K562 (cell line): ENCODE measurements at regions not wholly inside any gene's neighbourhood (a gene's known extent, or its start where the extent isn't known, plus 50 kb on each side); places are given as distances from the start of the nearest gene placed in this dataset.

Source experiments
- ATF4 ChIP-seq: fragments of 450-650 bp; formaldehyde crosslinking; IDR thresholded peaks from 2 replicates; pipeline ENCODE4 v1.4.0; 2022; ENCODE audit warnings: mild to moderate bottlenecking, moderate library complexity
- CTBP1 ChIP-seq: fragments of 450-650 bp; IDR thresholded peaks from 2 replicates; pipeline ENCODE4 v1.6.1; 2016; ENCODE audit warnings: borderline replicate concordance
- E2F6 ChIP-seq, 2 experiments: IDR thresholded peaks; 2 replicates each; pipeline ENCODE4 v1.6.1; 2011; ENCODE audit warnings: borderline replicate concordance in 1 of 2, control low read depth in 1 of 2, low read depth in 1 of 2, low read length in 1 of 2, mild to moderate bottlenecking in 1 of 2, mixed read lengths in 1 of 2, moderate library complexity in 1 of 2; ENCODE audit not compliant: insufficient read depth in 1 of 2, insufficient read length in 1 of 2, poor library complexity in 1 of 2, severe bottlenecking in 1 of 2; ENCODE audit errors: extremely low read depth in 1 of 2
- ELF4 ChIP-seq: fragments of 450-650 bp; formaldehyde crosslinking; IDR thresholded peaks from 2 replicates; pipeline ENCODE4 v1.4.0; 2022; ENCODE audit warnings: missing genetic modification characterization
- ESRRA ChIP-seq: fragments of 450-650 bp; IDR thresholded peaks from 2 replicates; pipeline ENCODE4 v1.6.1; 2014; ENCODE audit warnings: low read depth, mild to moderate bottlenecking, moderate library complexity, borderline replicate concordance
- KDM1A ChIP-seq, 2 experiments: fragments of 450-650 bp; IDR thresholded peaks; 2 replicates each; pipeline ENCODE4 v1.6.1; 2016; ENCODE audit warnings: mild to moderate bottlenecking in 2 of 2
- MYBL2 ChIP-seq, 2 experiments: fragments of 450-650 bp in 1 of 2; sonication (generic) in 1 of 2; formaldehyde crosslinking in 1 of 2; IDR thresholded peaks; 2 replicates each; pipeline versions ENCODE4 v1.6.1 to v1.8.1; 2017 to 2022; ENCODE audit warnings: borderline replicate concordance in 1 of 2, inconsistent platforms in 1 of 2, low read depth in 1 of 2, mild to moderate bottlenecking in 1 of 2, missing genetic modification reagents in 1 of 2, moderate library complexity in 1 of 2
- RCOR1 ChIP-seq, 2 experiments: IDR thresholded peaks; 2 replicates each; pipeline ENCODE4 v1.6.1; 2012; ENCODE audit warnings: low read depth in 2 of 2, low read length in 2 of 2, borderline replicate concordance in 1 of 2, improper control_type of control experiment in 1 of 2
- TAF1 ChIP-seq: IDR thresholded peaks from 2 replicates; pipeline ENCODE4 v1.6.1; 2011; ENCODE audit warnings: mild to moderate bottlenecking, low read length, moderate library complexity; ENCODE audit not compliant: insufficient read depth, control insufficient read depth, severe bottlenecking; ENCODE audit errors: extremely low read depth
- ZFP36 ChIP-seq: fragments of 150-350 bp; IDR thresholded peaks from 2 replicates; pipeline ENCODE4 v1.6.1; 2018; ENCODE audit warnings: low read length, low read depth; ENCODE audit not compliant: partially characterized antibody
- ZNF263 ChIP-seq: sonication (generic); formaldehyde crosslinking; IDR thresholded peaks from 2 replicates; pipeline ENCODE4 v1.8.0; 2022; ENCODE audit warnings: mild to moderate bottlenecking, missing genetic modification reagents, borderline replicate concordance
- ZNF398 ChIP-seq: fragments of 250-450 bp; sonication (Bioruptor Pico); IDR thresholded peaks from 2 replicates; pipeline ENCODE4 v1.8.0; 2021; ENCODE audit warnings: moderate library complexity, mild to moderate bottlenecking, inconsistent platforms
- ZNF764 ChIP-seq: fragments of 250-450 bp; sonication (Bioruptor Pico); IDR thresholded peaks from 2 replicates; pipeline ENCODE4 v1.4.0; 2020; ENCODE audit warnings: low read depth, mild to moderate bottlenecking, moderate library complexity
- ZNF79 ChIP-seq: fragments of 250-450 bp; sonication (Bioruptor Pico); IDR thresholded peaks from 2 replicates; pipeline ENCODE4 v1.4.0; 2020; ENCODE audit warnings: low read depth, mild to moderate bottlenecking, moderate library complexity
- TF ChIP-seq, protein P1 (sequence below), 2 experiments: fragments of 450-650 bp; conservative IDR thresholded peaks; 2 replicates each; pipeline ENCODE4 v1.6.1; 2017; ENCODE audit warnings: mild to moderate bottlenecking in 2 of 2, moderate library complexity in 2 of 2
- TF ChIP-seq, protein P2 (sequence below): fragments of 200-800 bp; sonication (Bioruptor generic); IDR thresholded peaks from 2 replicates; pipeline ENCODE4 v1.6.1; 2017; ENCODE audit warnings: missing genetic modification characterization, missing compliant biosample characterization

GRCh38 chr3:72017935-72018334 is 233.0 kb upstream of the PROK2 start (continued):
- no peak for TF ChIP-seq E2F6 (IDR thresholded peaks at IDR 0.05; ENCODE audit: borderline replicate concordance in 1 of 2, extremely low read depth in 1 of 2, insufficient read depth in 1 of 2, insufficient read length in 1 of 2, low read depth in 1 of 2, low read length in 1 of 2, poor library complexity in 1 of 2, severe bottlenecking in 1 of 2)
- no peak for TF ChIP-seq CTBP1
- no peak for TF ChIP-seq ZNF398 (CRISPR knock-in tag)
- TF ChIP-seq ESRRA: no peak
- no peak for TF ChIP-seq ELF4 (CRISPR knock-in tag)
- TF ChIP-seq, protein P1, sequence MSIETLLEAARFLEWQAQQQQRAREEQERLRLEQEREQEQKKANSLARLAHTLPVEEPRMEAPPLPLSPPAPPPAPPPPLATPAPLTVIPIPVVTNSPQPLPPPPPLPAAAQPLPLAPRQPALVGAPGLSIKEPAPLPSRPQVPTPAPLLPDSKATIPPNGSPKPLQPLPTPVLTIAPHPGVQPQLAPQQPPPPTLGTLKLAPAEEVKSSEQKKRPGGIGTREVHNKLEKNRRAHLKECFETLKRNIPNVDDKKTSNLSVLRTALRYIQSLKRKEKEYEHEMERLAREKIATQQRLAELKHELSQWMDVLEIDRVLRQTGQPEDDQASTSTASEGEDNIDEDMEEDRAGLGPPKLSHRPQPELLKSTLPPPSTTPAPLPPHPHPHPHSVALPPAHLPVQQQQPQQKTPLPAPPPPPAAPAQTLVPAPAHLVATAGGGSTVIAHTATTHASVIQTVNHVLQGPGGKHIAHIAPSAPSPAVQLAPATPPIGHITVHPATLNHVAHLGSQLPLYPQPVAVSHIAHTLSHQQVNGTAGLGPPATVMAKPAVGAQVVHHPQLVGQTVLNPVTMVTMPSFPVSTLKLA (conservative IDR thresholded peaks at IDR 0.05): no peak
- TF ChIP-seq ZFP36: no peak
- TF ChIP-seq ATF4 (CRISPR knock-in tag): no peak
- TF ChIP-seq, protein P2, sequence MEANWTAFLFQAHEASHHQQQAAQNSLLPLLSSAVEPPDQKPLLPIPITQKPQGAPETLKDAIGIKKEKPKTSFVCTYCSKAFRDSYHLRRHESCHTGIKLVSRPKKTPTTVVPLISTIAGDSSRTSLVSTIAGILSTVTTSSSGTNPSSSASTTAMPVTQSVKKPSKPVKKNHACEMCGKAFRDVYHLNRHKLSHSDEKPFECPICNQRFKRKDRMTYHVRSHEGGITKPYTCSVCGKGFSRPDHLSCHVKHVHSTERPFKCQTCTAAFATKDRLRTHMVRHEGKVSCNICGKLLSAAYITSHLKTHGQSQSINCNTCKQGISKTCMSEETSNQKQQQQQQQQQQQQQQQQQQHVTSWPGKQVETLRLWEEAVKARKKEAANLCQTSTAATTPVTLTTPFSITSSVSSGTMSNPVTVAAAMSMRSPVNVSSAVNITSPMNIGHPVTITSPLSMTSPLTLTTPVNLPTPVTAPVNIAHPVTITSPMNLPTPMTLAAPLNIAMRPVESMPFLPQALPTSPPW (CRISPR knock-in tag): peak; percentile 11; the same call in 1 of the 2 replicates
- peak; percentile 82 to 87 for TF ChIP-seq KDM1A (IDR thresholded peaks at IDR 0.05)
- TF ChIP-seq TAF1: no peak
- TF ChIP-seq ZNF764 (CRISPR knock-in tag): no peak
- no peak for TF ChIP-seq MYBL2 (IDR thresholded peaks at IDR 0.05; ENCODE audit: low read depth)
- TF ChIP-seq MYBL2 (CRISPR knock-in tag; IDR thresholded peaks at IDR 0.05; ENCODE audit: borderline replicate concordance): no peak
- peak; percentile 41 to 86; a peak in 3 of 4 replicates for TF ChIP-seq RCOR1 (IDR thresholded peaks at IDR 0.05; ENCODE audit: borderline replicate concordance in 1 of 2, low read depth in 2 of 2, low read length in 2 of 2)
- TF ChIP-seq ZNF79: no peak
- TF ChIP-seq ZNF263 (CRISPR knock-in tag): no peak
